HL-60/S4 (cell line): ENCODE measurements at regions not wholly inside any gene's neighbourhood (a gene's known extent, or its start where the extent isn't known, plus 50 kb on each side); places are given as distances from the start of the nearest gene placed in this dataset.

Source experiments
- in situ Hi-C: fragments of 300-500 bp; cut with MboI; formaldehyde crosslinking; loops from 2 replicates; pipeline ENCODE4 v1.14.3; 2022; ENCODE audit warnings: low sequenced_read_pairs

GRCh38 chr5:175195698-175196656 lies 248.0 kb downstream of the DRD1 start:
- in situ Hi-C loops, result no loop called here

- in situ Hi-C loops, result no loop called here
Measured at GRCh38 chr5:175181331-175181730, 262.7 kb downstream of the DRD1 start.

GRCh38 chr5:175170899-175171298 lies 273.1 kb downstream of the DRD1 start:
- in situ Hi-C loops, result no loop called here

GRCh38 chr5:175168882-175169507 lies 275.0 kb downstream of the DRD1 start:
- in situ Hi-C loops, result no loop called here

GRCh38 chr5:175166026-175166425 lies 278.0 kb downstream of the DRD1 start:
- in situ Hi-C loops, result no loop called here

GRCh38 chr5:175163586-175164275 lies 280.3 kb downstream of the DRD1 start:
- in situ Hi-C loops, result no loop called here

- in situ Hi-C loops, result no loop called here
Measured at GRCh38 chr5:175162036-175162435, 281.9 kb downstream of the DRD1 start.

GRCh38 chr5:175159956-175160355 lies 284.0 kb downstream of the DRD1 start:
- in situ Hi-C loops, result no loop called here

GRCh38 chr5:175148636-175149172 lies 295.3 kb downstream of the DRD1 start:
- in situ Hi-C loops, result no loop called here

GRCh38 chr5:175146733-175147132 lies 297.2 kb downstream of the DRD1 start:
- in situ Hi-C loops, result no loop called here

- in situ Hi-C loops, result no loop called here
Measured at GRCh38 chr5:175141421-175141820, 302.6 kb downstream of the DRD1 start.

- in situ Hi-C loops, result no loop called here
Measured at GRCh38 chr5:175133185-175133584, 310.8 kb downstream of the DRD1 start.

GRCh38 chr5:175131432-175131831 lies 312.6 kb downstream of the DRD1 start:
- in situ Hi-C loops, result no loop called here

- in situ Hi-C loops, result no loop called here
Measured at GRCh38 chr5:175129619-175130018, 314.4 kb downstream of the DRD1 start.

- in situ Hi-C loops, result no loop called here
Measured at GRCh38 chr5:175129121-175129520, 314.9 kb downstream of the DRD1 start.

GRCh38 chr5:175124821-175125220 lies 319.2 kb downstream of the DRD1 start:
- in situ Hi-C loops, result no loop called here

GRCh38 chr5:175124251-175124813 lies 319.6 kb downstream of the DRD1 start:
- in situ Hi-C loops, result no loop called here

GRCh38 chr5:175123542-175123941 lies 320.4 kb downstream of the DRD1 start:
- in situ Hi-C loops, result no loop called here

GRCh38 chr5:175121457-175121856 lies 322.5 kb downstream of the DRD1 start:
- in situ Hi-C loops, result no loop called here

- in situ Hi-C loops, result no loop called here
Measured at GRCh38 chr5:175120412-175120811, 323.6 kb downstream of the DRD1 start.

GRCh38 chr5:175118700-175119309 lies 325.2 kb downstream of the DRD1 start:
- in situ Hi-C loops, result no loop called here
